ENCODE measurements at regions not wholly inside any gene's neighbourhood (a gene's known extent, or its start where the extent isn't known, plus 50 kb on each side); places are given as distances from the start of the nearest gene placed in this dataset.

GRCh38 chr7:33813331-33813730 lies 92.0 kb upstream of the BMPER start:
- no peak for DNase-seq (ENCODE audit: low read depth in 2 of 2)

DNA sequence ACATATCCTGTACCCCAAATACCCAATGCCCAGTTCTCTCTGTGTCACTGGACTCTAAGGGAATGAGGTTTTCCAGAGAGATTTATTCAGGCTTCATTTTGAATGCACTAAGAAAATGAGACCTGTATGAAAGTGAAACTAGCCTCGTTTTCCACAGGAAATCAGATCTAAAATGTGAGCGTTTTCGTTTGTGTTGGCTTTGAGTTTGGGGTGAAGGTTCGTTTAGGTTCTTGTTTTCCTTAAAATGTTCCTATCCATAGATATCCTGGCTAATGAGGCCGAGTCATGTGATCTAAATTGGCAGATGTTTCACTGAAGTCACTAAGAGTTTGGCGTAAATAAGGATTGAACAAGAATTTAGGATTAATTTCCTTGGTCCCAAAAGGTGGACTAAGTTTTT lies 90.9 kb upstream of the BMPER start:
- no peak for DNase-seq (ENCODE audit: low read depth in 2 of 2)

GRCh38 chr7:33814936-33815335 lies 90.4 kb upstream of the BMPER start:
- no peak for DNase-seq (ENCODE audit: low read depth in 2 of 2)

DNA sequence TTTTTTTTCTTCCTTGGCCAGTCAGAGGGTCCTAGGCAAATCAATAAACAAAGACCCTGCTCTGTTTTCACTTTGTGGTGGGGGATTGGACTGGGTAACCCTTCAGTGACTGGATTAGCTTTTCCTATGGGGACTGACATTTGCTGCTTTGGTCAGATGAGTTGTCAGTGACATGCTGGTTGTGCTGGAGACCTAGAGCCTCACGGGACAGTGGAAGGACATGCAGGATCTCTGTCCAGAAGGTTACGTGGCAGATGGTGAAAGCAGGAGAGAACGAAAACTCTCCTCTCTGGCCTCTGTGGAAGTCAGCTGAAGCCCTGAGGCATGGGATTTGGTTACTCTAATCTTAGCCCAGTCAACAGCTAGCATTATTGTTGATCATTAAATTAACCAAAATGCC lies 90.0 kb upstream of the BMPER start:
- DNase-seq (ENCODE audit: low read depth in 2 of 2) = no peak

DNA sequence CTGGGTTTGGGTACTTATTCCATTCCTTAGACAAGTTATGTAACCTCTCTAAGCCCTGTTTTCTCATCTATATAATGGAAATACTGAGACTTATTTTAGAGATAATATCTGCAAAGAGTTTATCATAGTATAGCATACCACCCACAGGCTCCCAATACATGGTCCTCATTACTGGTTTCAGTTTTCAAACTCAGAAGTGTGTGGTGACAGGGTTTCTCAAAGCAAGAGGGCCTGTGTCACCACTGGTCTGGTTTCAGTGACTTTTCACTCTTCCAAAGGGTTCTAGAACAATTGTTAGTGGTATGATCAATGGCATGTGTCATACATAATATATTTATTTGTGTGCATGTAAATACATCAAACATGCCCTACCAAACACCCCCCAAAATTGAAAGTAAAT lies 89.2 kb upstream of the BMPER start:
- DNase-seq (ENCODE audit: low read depth in 2 of 2) = no peak

DNA sequence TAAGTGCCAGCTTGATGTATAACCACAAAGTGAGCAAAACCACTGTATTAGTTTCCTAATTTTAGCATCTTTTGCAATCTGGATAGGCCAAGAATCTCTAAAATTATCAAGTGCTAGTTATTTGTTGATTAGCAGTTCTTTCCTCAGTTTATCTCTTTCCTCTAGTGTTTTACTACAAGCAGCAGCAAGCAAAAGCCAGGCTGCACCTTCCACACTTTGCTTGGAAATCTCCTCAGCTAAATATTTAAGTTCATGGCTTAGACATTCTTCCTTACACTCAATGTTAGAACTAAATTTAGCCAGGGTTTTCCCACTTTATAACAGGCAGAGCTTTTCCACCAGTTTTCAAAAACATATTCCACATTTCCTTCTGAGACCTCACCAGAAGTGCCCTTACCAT lies 85.7 kb upstream of the BMPER start:
- DNase-seq (ENCODE audit: low read depth in 2 of 2) = no peak

GRCh38 chr7:33820206-33820605 lies 85.1 kb upstream of the BMPER start:
- DNase-seq (ENCODE audit: low read depth in 2 of 2) = no peak

GRCh38 chr7:33821970-33822369 lies 83.4 kb upstream of the BMPER start:
- DNase-seq (ENCODE audit: low read depth in 2 of 2) = no peak

GRCh38 chr7:33823913-33824312 lies 81.4 kb upstream of the BMPER start:
- no peak for DNase-seq (ENCODE audit: low read depth in 2 of 2)

DNA sequence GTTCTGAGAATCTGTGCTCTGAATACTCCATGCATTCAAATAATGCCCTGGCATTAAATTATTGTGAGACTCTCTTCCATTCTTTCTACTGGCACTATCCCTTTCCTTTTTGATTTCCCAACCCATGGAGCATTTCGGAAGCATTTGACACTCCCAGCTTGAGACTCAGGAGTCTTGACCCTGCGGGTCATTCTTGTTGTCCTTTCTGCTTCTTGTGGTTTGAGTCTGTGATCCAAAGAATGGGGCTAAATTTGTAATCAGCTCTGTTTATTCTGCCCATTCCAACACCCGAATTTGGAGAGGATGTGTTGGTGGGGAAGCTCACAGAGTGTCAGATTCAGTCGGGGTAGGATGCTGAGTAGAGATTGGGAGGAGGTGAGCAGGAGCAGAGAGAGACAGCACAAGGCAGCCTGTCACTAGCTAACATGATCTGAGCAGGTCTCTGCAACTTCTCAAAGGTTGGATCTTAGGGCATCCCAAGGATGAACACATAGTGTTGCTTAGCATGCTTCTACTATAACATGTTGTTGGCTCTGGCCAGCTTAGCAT lies 80.4 kb upstream of the BMPER start:
- no peak for DNase-seq (ENCODE audit: low read depth in 2 of 2)

DNA sequence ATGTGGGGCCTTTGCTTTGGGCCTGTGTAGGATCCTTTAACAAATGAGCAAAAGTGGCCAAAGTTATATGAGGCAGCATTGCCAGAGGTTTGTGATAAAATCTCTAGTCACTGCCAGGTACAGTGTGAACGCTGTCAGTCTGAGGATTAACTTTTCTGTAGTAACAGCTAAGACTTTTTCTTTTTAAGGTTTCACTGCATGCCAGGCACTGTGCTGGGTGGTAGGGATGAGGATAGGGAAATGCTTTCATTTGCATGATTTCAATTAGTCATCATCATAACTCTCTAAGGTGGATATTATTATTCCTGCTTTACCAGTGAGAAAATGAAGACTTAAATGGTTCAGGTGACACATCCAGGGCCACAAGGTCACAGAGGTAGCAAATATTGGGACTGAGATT lies 79.7 kb upstream of the BMPER start:
- no peak for DNase-seq (ENCODE audit: low read depth in 2 of 2)

GRCh38 chr7:33829536-33829935 lies 75.8 kb upstream of the BMPER start:
- DNase-seq (ENCODE audit: low read depth in 2 of 2) = no peak

- no peak for DNase-seq (ENCODE audit: low read depth in 2 of 2)
Observed at GRCh38 chr7:33831389-33832141, 73.8 kb upstream of the BMPER start.

DNA sequence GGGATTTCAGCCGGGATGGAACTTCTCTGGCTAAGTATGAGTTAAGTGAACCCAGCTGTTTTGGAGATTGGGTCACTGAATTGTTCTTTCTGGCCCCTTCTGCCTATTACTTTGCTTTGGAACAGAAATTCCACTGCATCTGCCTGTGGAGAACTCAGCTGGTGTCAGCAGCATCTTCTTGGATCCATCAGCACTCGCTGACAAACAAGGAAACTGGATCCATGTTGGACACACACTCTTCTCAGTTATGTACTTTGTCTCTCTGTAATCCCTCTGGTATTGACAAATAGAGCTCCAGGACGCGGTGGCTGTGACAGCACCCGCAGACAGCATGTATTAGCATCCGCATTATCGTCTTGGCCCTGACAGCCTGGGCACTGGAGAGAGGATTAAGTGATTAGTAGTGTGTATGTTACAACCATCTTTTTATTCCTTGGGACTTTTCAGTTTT lies 73.0 kb upstream of the BMPER start:
- DNase-seq (ENCODE audit: low read depth in 2 of 2) = no peak

GRCh38 chr7:33836797-33837355 lies 68.5 kb upstream of the BMPER start:
- DNase-seq (ENCODE audit: low read depth in 2 of 2) = no peak

- DNase-seq (ENCODE audit: low read depth in 2 of 2) = no peak
Observed at GRCh38 chr7:33837356-33837851, 67.9 kb upstream of the BMPER start.

- no peak for DNase-seq (ENCODE audit: low read depth in 2 of 2)
Observed at GRCh38 chr7:33841031-33841430, 64.3 kb upstream of the BMPER start.

DNA sequence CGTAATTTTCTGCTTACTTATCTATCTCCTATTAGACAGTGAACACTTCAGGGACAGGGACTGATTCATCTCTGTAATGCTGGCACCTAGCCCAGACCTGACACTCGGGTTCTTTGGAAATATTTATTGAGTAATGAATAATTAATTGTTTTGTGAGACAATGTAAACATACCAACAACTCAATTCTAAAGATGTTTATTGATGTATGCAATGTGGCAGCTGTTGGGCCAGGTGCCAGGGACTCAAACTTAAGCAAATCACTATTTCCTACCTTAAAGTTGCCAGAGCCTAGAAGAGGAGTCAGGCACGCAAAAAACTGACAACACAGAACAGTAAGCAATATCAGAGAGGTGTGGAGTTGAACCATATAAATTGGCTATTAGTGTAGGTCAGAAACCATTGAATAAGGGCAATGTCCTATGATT lies 63.6 kb upstream of the BMPER start:
- DNase-seq (ENCODE audit: low read depth in 2 of 2) = no peak

GRCh38 chr7:33842150-33842549 lies 63.2 kb upstream of the BMPER start:
- DNase-seq (ENCODE audit: low read depth in 2 of 2) = no peak

DNA sequence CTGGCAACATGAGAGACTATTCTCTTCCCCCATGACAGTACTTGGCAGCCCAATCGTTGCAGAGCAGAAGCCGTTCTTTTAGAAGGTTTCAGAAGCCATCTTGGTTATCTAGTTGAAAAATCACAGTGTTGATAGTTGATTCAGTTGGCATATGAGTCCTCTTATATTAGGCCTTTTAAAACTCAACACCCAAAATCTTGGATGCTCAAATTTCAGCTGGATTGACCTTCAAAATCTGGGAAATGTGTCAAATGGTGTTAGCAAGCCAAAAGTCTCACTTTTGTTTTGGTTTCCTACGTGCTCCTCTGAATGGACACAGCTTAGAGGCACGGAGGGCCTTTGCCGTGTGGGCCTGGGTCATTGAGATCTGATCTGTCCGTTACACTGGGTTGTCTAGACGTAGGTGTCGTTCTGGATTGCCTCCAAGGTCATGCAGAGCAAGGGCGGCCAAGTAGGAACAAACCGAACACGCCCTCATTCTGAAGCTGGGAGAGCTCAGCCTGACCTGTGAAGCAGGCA lies 59.3 kb upstream of the BMPER start:
- no peak for DNase-seq (ENCODE audit: low read depth in 2 of 2)

DNA sequence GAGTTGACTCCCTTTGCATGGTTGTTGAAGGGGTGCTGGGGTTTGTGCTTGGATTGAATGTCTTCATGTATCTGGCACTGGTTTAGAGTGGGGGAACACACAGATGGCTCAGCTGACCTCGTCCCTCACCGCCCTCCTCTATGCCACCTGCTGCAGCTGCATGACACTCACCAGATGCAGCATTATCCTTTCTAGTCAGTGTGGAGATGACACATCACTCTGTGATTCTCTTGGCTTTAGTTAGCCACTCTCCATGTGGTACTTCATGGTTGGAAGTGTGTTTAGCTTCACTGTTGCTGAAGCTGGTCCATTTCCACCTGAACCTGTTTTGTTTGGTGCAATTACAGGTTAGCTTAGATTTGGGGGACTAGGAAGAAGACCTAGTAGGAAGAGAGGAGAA lies 56.3 kb upstream of the BMPER start:
- DNase-seq (ENCODE audit: low read depth in 2 of 2) = no peak

- no peak for DNase-seq (ENCODE audit: low read depth in 2 of 2)
Observed at GRCh38 chr7:33849971-33850559, 55.3 kb upstream of the BMPER start.

DNA sequence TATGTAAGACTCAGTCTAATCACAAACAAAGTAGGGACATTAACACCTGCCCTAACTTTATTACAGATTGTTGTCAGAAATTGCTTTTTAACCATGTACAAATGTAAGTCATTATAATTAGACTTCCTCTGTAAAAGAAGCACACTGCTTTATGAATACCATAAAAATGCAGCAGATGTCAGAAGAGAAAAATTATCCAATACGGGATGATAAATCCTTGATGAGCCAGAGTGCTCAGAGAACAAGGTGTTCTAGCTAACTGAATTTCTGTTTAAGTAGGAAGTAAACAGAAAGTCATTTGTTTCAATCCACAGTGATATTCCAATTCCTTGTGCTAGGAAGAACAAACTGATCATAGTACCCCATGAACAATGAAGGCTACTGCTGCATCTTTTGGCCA lies 54.6 kb upstream of the BMPER start:
- no peak for DNase-seq (ENCODE audit: low read depth in 2 of 2)
